Ovary (tissue), 7 donors: ENCODE measurements at regions not wholly inside any gene's neighbourhood (a gene's known extent, or its start where the extent isn't known, plus 50 kb on each side); places are given as distances from the start of the nearest gene placed in this dataset.

Experiments
- DNase-seq, 5 donors: peaks; one replicate each; pipeline ENCODE4 v3.0.0-alpha.2; 2019 to 2020
- H3K27ac ChIP-seq, 2 donors: fragments of 200-600 bp; one replicate each; pipeline versions ENCODE4 v1.5.1 to v1.8.0; 2019 to 2022
- H3K27me3 ChIP-seq: fragments of 200-600 bp; one replicate; pipeline ENCODE4 v1.8.0; 2022
- H3K36me3 ChIP-seq: fragments of 200-600 bp; sonication (generic); one replicate; pipeline ENCODE4 v1.5.1; 2019
- H3K4me1 ChIP-seq: one replicate; pipeline ENCODE4 v1.8.1; 2013; ENCODE audit warnings: mild to moderate bottlenecking, moderate library complexity; ENCODE audit not compliant: insufficient read depth
- H3K4me3 ChIP-seq: fragments of 200-600 bp; sonication (generic); one replicate; pipeline ENCODE4 v1.5.1; 2017
- H3K9me3 ChIP-seq, 2 donors: fragments of 200-600 bp in 1 of 2; sonication (generic) in 1 of 2; one replicate each; pipeline versions ENCODE4 v1.5.1 to v1.8.1; 2013 to 2019; ENCODE audit warnings: mild to moderate bottlenecking in 1 of 2, moderate library complexity in 1 of 2
- CTCF ChIP-seq, 3 donors: fragments of 450-650 bp in 2 of 3; fragments of 200-600 bp in 1 of 3; IDR thresholded peaks; one replicate each; pipeline versions ENCODE4 v1.5.1 to v1.8.0; 2016 to 2022; ENCODE audit warnings: antibody characterized with exemption in 3 of 3, mild to moderate bottlenecking in 1 of 3
- EP300 ChIP-seq: sonication (generic); formaldehyde crosslinking; IDR thresholded peaks from one replicate; pipeline ENCODE4 v1.6.1; 2017; ENCODE audit warnings: antibody characterized with exemption
- POLR2A ChIP-seq: fragments of 450-650 bp; IDR thresholded peaks from one replicate; pipeline ENCODE4 v1.6.1; 2017; ENCODE audit warnings: antibody characterized with exemption, mild to moderate bottlenecking, moderate library complexity
- WGBS, 3 donors: extraction: QIAGEN DNeasy Blood & Tissue Kit in 1 of 3; methylation state at CpG; one replicate each; pipeline versions ENCODE4 v1.1.5 to v1.1.7; 2013 to 2017; 5-methylcytosine and 5-hydroxymethylcytosine counted together
- intact Hi-C, 4 donors: fragments of 100-400 bp; cut with DNase I; formaldehyde crosslinking; loops; one replicate each; pipeline versions ENCODE4 v1.11.0 to v1.15.1; 2022 to 2023
- donor health status: DM: no; HTN: no; CAD: no; lungs with moderate emphysema.
- donor health status: DM: no; HTN: no; CAD: no.
- donor health status: Bipolar disorder and iron deficiency.
- donor health status: DM: no; HTN: no; CAD: no.
- donor health status: DM: yes; HTN: yes; CAD: no.

- intact Hi-C loops = no loop called here
- H3K36me3 ChIP-seq = no peaks in the 10 kb centered on the region
- no peaks in the 10 kb centered on the region for H3K27me3 ChIP-seq
- H3K4me1 ChIP-seq = no peaks in the 10 kb centered on the region
- H3K27ac ChIP-seq = no peak overlapping the region
- TF ChIP-seq POLR2A (no peak), EP300 (no peak), CTCF (IDR thresholded peaks at IDR 0.05) (no peak)
- no peak for DNase-seq
- no peaks in the 10 kb centered on the region for H3K9me3 ChIP-seq
- no peak overlapping the region for H3K4me3 ChIP-seq
- WGBS, 3 donors = 89 to 92% (median 92%) methylated on average over 1 of the region's 1 CpG
Observed at GRCh38 chr3:161818106-161818505, 321.5 kb downstream of the OTOL1 start.

GRCh38 chr3:161821591-161821990 is 325.0 kb downstream of the OTOL1 start:
- H3K4me1 ChIP-seq = no peaks in the 10 kb centered on the region
- intact Hi-C loops = no loop called here
- no peaks in the 10 kb centered on the region for H3K27me3 ChIP-seq
- no peaks in the 10 kb centered on the region for H3K9me3 ChIP-seq
- no peaks in the 10 kb centered on the region for H3K36me3 ChIP-seq
- no peak for DNase-seq
- no peak overlapping the region for H3K27ac ChIP-seq
- TF ChIP-seq CTCF (IDR thresholded peaks at IDR 0.05) (no peak), POLR2A (no peak), EP300 (no peak)
- 24 to 36% (median 30%) methylated on average over 1 of the region's 1 CpG for WGBS, 3 donors
- no peak overlapping the region for H3K4me3 ChIP-seq

- no peak overlapping the region for H3K27ac ChIP-seq
- no peaks in the 10 kb centered on the region for H3K9me3 ChIP-seq
- TF ChIP-seq EP300 (no peak), CTCF (IDR thresholded peaks at IDR 0.05) (no peak), POLR2A (no peak)
- no peaks in the 10 kb centered on the region for H3K36me3 ChIP-seq
- 2 to 15% (median 6%) methylated on average over 3 of the region's 3 CpGs for WGBS, 3 donors
- H3K27me3 ChIP-seq = no peaks in the 10 kb centered on the region
- H3K4me1 ChIP-seq = no peaks in the 10 kb centered on the region
- no peak for DNase-seq
- intact Hi-C loops = no loop called here
- no peak overlapping the region for H3K4me3 ChIP-seq
Observed at GRCh38 chr3:161822291-161822690, 325.7 kb downstream of the OTOL1 start.

GRCh38 chr3:161823910-161824309 is 327.3 kb downstream of the OTOL1 start:
- Histone ChIP-seq H3K9me3 (no peaks in the 10 kb centered on the region), H3K36me3 (no peaks in the 10 kb centered on the region), H3K27me3 (no peaks in the 10 kb centered on the region), H3K4me3 (no peak overlapping the region), H3K4me1 (no peaks in the 10 kb centered on the region), H3K27ac (no peak overlapping the region)
- no peak for DNase-seq
- intact Hi-C loops = no loop called here
- TF ChIP-seq CTCF (IDR thresholded peaks at IDR 0.05) (no peak), EP300 (no peak), POLR2A (no peak)
- WGBS, 3 donors = 87 to 93% (median 88%) methylated on average over 3 of the region's 3 CpGs

- H3K9me3 ChIP-seq = no peaks in the 10 kb centered on the region
- H3K4me3 ChIP-seq = no peak overlapping the region
- no peak for TF ChIP-seq EP300
- no peak for TF ChIP-seq CTCF (IDR thresholded peaks at IDR 0.05)
- TF ChIP-seq POLR2A = no peak
- no peak for DNase-seq
- 91 to 93% (median 92%) methylated on average over 3 of the region's 3 CpGs for WGBS, 3 donors
- no peaks in the 10 kb centered on the region for H3K4me1 ChIP-seq
- intact Hi-C loops = no loop called here
- H3K27ac ChIP-seq = no peak overlapping the region
- no peaks in the 10 kb centered on the region for H3K36me3 ChIP-seq
- H3K27me3 ChIP-seq = no peaks in the 10 kb centered on the region
Observed at GRCh38 chr3:161838021-161838420, 341.4 kb downstream of the OTOL1 start.
